ENCODE measurements at regions not wholly inside any gene's neighbourhood (a gene's known extent, or its start where the extent isn't known, plus 50 kb on each side); places are given as distances from the start of the nearest gene placed in this dataset.
"Not testable (repeated sequence)": the region's sequence is repeated elsewhere in the genome, so short reads cannot be mapped to it uniquely, and the experiment has no call there.

GRCh38 chr6:155635416-155635815, 179.8 kb upstream of the NOX3 start:
- H3K4me3 ChIP-seq (ENCODE audit: low read depth, low read length), result no peak overlapping the region
- TF ChIP-seq, protein P1, sequence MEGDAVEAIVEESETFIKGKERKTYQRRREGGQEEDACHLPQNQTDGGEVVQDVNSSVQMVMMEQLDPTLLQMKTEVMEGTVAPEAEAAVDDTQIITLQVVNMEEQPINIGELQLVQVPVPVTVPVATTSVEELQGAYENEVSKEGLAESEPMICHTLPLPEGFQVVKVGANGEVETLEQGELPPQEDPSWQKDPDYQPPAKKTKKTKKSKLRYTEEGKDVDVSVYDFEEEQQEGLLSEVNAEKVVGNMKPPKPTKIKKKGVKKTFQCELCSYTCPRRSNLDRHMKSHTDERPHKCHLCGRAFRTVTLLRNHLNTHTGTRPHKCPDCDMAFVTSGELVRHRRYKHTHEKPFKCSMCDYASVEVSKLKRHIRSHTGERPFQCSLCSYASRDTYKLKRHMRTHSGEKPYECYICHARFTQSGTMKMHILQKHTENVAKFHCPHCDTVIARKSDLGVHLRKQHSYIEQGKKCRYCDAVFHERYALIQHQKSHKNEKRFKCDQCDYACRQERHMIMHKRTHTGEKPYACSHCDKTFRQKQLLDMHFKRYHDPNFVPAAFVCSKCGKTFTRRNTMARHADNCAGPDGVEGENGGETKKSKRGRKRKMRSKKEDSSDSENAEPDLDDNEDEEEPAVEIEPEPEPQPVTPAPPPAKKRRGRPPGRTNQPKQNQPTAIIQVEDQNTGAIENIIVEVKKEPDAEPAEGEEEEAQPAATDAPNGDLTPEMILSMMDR (IDR thresholded peaks at IDR 0.05; ENCODE audit: low read depth, low read length, missing control alignments), result no peak
- DNase-seq (ENCODE audit: low read depth), result no peak
- in situ Hi-C loops (cut with HindIII; ENCODE audit: low sequenced_read_pairs), result no loop called here

- TF ChIP-seq, protein P1 (IDR thresholded peaks at IDR 0.05; ENCODE audit: low read depth, low read length, missing control alignments), result no peak
- no peak overlapping the region for H3K4me3 ChIP-seq (ENCODE audit: low read depth, low read length)
- DNase-seq (ENCODE audit: low read depth), result no peak
- in situ Hi-C loops (cut with HindIII; ENCODE audit: low sequenced_read_pairs), result no loop called here
Observed at GRCh38 chr6:155630085-155630484, 174.4 kb upstream of the NOX3 start.

GRCh38 chr6:155629652-155630051, 174.0 kb upstream of the NOX3 start:
- H3K4me3 ChIP-seq (ENCODE audit: low read depth, low read length), result no peak overlapping the region
- in situ Hi-C loops (cut with HindIII; ENCODE audit: low sequenced_read_pairs), result no loop called here
- DNase-seq (ENCODE audit: low read depth), result no peak
- TF ChIP-seq, protein P1 (IDR thresholded peaks at IDR 0.05; ENCODE audit: low read depth, low read length, missing control alignments), result no peak

GRCh38 chr6:155628306-155628705, 172.7 kb upstream of the NOX3 start:
- TF ChIP-seq, protein P1 (IDR thresholded peaks at IDR 0.05; ENCODE audit: low read depth, low read length, missing control alignments), result no peak
- H3K4me3 ChIP-seq (ENCODE audit: low read depth, low read length), result no peak overlapping the region
- DNase-seq (ENCODE audit: low read depth), result no peak
- in situ Hi-C loops (cut with HindIII; ENCODE audit: low sequenced_read_pairs), result no loop called here

DNA sequence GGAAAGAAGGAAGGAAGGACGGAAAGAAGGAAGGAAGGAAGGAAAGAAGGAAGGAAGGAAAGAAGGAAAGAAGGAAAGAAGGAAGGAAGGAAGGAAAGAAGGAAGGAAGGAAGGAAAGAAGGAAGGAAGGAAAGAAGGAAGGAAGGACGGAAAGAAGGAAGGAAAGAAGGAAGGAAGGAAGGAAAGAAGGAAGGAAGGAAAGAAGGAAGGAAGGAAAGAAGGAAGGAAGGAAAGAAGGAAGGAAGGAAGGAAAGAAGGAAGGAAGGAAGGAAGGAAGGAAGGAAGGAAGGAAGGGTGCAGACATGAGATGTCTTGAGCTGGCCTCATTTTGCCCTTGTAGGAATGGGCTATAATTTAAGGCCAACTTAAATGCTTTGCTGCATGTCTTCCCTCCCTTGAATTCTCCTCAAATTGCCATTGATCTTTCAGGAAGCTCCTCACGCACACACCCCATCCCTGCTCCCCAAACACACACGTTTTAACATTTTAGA, 172.1 kb upstream of the NOX3 start:
- in situ Hi-C loops (cut with HindIII; ENCODE audit: low sequenced_read_pairs); H3K4me3 ChIP-seq (ENCODE audit: low read depth, low read length); DNase-seq (ENCODE audit: low read depth): not testable (repeated sequence)

DNA sequence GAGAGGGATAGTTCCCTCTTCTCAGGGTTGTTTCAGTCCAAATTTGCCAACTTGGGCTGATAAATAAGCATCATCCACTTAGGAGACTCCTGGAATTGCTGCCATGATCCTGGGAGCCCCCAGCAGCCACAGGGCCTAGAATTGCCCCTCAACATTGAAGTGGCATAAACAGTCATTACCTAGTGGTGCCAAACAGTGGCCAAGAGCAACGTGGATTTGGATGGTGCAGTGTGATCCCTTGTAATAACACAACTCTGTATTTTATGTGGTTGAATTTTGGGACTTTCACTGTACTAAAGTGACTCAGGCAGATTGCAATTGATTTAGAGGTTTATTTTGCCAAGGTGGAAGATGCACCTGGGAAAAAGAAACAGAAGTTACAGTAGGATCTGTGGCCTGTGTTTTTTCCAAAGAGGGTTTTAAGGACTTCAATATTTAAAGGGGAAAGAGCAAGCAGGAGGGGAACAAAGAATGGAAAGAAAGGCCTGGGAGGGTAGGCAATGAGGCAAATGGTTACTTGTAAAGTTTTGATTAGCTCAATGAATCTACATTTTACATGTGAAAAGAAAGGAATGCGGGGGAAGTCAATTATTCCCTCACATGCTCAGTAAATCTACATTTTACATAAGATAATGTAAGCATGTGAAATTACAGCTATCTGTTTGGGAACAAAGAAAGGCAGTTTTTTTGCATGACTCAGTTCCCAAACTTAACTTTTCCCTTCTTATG, 168.0 kb upstream of the NOX3 start:
- TF ChIP-seq, protein P1 (IDR thresholded peaks at IDR 0.05; ENCODE audit: low read depth, low read length, missing control alignments), result no peak
- DNase-seq (ENCODE audit: low read depth), result no peak
- in situ Hi-C loops (cut with HindIII; ENCODE audit: low sequenced_read_pairs), result no loop called here
- H3K4me3 ChIP-seq (ENCODE audit: low read depth, low read length), result no peak overlapping the region

DNA sequence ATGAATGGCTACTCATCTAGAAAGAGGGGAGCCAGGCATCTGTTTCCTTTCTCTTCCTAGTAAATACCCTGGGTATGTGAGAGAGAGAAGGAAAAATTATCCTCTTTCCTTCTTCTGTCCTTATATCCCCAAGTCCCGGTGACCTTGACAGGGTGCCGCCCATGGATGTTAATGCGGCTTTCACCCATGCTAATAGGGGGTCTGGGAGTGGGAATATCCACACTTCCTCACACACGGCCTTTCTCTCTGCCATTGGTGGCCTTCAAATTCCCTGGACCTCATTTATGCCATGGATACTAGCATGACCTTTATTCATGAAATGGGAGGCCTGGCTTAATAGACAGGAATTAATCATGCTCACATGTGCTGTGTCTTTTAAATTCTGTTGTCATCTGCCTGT, 159.0 kb upstream of the NOX3 start:
- DNase-seq (ENCODE audit: low read depth), result no peak
- H3K4me3 ChIP-seq (ENCODE audit: low read depth, low read length), result no peak overlapping the region
- TF ChIP-seq, protein P1 (IDR thresholded peaks at IDR 0.05; ENCODE audit: low read depth, low read length, missing control alignments), result no peak
- in situ Hi-C loops (cut with HindIII; ENCODE audit: low sequenced_read_pairs), result no loop called here

Data from astrocyte of the cerebellum (primary cell).